NCI-H1105 treated with DMSO at 0.1 percent for 48 hours (cell line): ENCODE measurements at regions not wholly inside any gene's neighbourhood (a gene's known extent, or its start where the extent isn't known, plus 50 kb on each side); places are given as distances from the start of the nearest gene placed in this dataset.
"Not testable (repeated sequence)": the region's sequence is repeated elsewhere in the genome, so short reads cannot be mapped to it uniquely, and the experiment has no call there.

Experiments used
- DNase-seq: peaks from one replicate; lab custom pipeline; 2025; lab: John Stamatoyannopoulos, UW

DNA sequence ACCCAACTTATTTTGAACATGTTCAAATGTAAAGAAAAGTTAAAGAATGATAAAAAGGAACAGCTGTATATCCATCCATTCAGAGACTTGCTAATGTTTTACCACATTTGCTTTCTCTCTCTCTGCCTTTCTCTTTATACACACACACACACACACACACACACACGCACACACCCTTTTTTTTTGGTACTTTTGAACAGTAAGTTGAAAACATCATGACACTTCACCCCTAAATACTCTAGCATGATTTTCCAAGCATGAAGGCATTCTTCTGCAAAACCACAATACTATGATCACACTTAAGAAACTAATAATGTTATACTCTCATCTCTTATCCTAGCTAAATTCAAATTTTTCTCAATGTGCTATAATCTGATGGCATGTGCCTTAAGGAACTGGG lies 192.3 kb downstream of the UTRN start:
- DNase-seq: no peak

DNA sequence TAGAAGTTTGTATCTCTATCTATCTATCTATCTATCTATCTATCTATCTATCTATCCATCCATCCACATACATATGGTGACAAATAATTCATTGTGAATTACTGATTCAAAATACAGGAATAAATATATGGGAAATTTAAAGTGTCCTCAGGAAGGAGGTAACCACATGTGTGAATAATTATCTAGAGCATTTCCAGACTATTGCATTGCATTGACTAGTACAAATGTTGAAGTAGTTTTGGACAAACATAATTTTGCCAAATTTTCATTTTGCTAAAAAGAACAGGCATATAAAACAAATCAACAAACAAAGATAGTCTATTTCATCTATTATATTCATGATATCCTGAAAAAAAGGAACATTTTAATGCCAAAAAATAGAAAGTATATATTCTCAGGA lies 192.7 kb downstream of the UTRN start:
- no peak for DNase-seq

DNA sequence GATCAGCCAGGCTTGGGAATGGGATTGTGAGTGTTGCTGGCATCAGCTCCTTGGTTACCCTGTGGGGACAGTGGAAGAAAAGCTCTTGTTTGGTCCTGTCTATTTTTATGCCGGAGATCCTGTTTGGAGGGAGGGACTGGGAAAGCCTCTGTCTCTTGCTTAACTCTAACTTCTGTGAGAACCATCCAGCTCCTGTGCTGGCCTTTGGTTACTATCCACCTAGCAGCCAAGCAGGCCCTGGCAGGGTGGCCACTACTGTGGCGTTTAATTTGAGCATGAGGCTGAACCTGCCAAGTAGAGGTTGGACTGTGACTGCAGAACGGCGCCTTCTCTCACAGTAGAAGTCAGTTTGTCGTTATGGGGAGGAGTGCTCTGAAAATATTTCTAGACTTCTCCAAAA lies 193.3 kb downstream of the UTRN start:
- no peak for DNase-seq

DNA sequence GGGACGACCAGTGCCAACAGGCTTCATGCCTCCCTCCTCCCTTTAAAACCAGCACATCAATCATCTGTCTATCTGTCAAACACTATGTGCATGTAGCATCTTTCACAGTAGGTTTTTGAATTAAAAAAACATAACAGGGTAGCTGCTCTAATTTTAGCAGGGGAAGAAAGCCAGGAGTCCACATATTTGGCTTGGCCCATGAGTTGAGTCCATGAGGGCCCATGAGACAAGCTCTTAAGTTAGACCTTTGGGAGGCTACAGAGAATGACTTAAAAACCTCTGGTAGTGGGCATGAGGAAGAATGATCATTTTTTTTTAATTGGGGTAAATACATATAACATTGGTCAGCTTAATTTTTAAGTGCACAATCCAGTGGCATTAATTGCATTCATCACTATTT lies 194.9 kb downstream of the UTRN start:
- no peak for DNase-seq

DNA sequence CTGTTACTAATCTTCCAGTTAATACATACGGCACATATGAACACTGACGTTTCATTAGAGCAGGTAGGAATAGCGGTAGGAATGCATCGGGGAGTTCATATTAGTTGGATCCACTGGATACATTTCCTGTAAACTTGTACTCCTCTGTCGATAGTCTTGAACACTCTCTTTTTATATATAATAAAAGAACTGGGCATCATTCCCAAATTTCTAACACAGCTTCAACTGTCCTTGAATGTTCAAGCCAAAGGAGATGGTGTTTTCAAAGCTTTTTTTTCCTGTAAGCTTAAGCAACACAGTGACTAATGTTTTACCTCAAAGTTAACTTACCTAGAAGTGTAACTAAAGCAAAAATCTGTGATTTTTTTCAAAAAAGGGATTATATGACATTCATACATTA lies 195.3 kb downstream of the UTRN start:
- no peak for DNase-seq

DNA sequence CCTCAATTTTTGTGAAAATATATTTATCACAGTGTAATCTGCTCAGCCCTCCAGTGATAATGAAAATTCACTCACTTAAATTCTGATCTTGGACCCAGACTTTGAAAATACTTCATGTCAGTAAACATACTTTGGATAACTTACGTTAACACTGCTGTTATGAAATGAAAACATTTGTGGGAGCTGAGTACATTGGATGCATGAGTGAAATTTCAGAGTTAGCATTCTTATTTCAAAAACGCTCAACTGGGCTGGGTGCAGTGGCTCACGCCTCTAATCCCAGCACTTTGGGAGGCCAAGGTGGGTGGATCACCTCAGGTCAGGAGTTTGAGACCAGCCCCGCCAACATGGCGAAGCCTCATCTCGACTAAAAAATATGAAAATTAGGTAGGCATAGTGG lies 196.4 kb downstream of the UTRN start:
- DNase-seq: no peak

DNA sequence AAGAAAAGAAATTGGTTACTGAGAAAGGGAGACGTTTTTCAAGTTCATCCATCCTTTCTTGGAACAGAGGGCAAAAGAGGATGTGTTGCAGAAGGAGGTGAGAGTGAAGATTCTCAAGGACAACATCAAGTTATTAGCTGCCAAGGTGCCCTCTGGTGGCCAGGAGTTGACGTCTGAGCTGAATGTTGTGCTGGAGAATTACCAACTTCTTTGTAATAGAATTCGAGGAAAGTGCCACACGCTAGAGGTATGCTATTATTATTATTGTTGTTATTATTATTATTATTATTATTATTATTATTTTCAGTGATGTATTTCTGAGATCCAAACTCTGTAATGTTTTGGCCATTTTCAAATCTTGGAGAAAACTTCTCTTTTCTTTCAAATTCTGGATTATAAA lies 197.0 kb downstream of the UTRN start:
- peak; percentile 84 for DNase-seq

DNA sequence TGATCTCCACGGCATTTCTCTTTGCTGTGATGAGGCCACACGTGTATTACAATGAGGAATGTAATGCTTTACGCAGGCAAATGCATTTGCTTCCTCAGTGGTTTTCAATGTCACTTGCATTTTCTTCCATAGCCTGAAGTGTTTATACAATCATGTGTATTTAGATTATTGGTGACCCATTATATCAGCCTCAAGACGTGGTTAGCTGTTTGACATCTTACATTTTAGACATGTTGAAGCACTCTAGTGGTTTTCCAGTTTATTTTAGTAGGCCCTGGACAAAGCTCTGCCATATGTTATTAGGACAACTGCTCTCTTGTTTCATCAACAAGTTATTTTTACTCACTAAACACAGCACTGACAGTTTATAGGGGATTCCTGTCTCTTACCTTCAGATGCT lies 200.4 kb downstream of the UTRN start:
- DNase-seq: no peak

DNA sequence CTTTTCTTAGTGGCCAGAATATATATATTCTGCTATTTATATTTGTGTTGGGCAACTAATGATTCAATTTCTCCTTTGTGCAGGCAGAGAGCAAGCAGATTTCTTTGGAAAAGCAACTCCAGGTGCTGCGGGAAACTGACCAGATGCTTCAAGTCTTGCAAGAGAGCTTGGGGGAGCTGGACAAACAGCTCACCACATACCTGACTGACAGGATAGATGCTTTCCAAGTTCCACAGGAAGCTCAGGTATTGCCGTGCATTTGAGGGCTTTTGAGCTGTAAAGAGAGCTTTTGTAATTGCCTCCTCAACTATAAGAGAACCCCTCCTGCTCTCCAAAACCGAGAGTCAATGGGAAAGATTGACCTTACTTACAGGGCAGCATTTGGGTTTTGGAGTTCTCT lies 203.5 kb downstream of the UTRN start:
- DNase-seq: no peak

DNA sequence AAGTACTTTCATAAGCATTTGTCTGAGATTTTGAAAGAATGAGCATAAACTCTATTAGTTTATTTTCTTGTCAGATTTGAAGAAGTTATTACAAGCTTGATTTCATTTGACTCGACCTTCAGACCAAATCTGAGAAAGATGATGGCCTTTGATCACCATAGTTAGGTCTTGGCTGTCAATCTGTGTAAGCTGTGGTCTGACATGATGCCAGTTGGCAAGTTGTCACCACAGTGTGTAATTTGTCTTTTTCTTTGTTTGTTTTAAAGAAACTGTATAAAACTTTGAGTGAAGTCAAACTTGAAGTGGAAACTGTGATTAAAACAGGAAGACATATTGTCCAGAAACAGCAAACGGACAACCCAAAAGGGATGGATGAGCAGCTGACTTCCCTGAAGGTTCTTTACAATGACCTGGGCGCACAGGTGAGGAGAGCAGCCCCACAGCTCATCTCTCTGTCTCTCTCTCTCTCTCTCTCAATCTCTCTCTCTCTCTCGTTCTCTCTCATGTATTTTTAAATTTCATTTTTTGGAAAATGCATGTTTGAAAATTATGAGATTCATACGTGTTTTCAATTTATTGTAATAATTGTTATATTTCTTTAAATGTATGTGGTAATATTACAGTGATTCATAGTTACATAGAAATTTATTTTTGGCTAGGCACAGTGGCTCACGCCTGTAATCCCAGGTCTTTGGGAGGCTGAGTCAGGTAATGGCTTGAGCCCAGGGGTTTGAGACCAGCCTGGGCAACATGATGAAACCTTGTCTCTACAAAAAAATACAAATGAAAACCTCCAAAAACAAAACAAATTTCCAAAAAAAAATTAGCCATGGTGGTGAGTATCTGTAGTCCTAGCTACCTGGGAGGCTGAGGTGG lies 208.1 kb downstream of the UTRN start:
- DNase-seq: no peak

DNA sequence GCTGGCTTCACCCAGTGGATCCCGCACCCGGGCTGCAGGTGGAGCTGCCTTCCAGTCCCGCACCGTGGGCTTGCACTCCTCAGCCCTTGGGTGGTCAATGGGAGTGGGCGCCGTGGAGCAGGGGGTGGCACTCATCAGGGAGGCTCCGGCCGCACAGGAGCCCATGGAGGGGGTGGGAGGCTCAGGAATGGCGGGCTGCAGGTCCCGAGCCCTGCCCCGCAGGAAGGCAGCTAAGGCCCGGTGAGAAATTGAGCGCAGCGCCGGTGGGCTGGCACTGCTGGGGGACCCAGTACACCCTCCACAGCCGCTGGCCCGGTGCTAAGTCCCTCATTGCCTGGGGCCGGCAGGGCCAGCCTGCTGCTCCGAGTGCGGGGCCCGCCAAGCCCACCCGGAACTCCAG lies 209.9 kb downstream of the UTRN start:
- not testable (repeated sequence) for DNase-seq

DNA sequence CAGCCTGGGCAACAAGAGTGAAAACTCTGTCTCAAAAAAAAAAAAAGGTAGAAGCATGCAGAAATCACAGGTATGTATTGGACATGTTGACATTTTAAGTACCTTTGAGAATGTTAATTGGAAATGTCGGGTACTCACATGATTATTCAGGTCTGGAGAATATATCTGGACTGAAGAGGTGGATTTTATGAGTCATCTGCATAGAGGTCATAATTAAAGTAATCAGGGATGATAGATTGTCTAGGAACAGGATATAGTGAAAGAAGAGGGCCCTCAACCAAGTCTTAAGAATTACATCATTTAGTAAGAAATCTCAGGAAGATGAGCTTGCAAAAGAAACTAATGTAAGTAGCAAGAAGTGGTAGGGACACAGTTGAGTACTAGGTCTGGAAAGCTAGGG lies 212.5 kb downstream of the UTRN start:
- no peak for DNase-seq

DNA sequence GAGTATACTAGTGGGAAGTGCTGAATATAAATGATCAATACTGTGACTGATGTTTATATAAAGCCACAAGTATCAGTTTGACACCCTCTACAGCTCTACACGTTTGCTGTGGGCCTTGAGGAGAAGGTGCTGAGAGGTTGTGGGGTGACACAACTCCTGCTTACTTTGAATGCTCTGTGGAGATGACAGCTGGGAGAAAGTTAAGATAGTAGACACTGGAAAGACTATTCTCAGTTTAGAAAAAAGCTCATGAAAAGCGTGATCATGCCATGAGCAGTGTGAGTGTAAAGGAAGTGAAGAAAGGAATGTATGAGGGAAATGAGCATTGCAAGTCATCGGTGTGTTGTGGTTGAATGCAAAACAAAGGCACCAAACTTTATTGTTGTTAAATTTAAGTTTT lies 215.8 kb downstream of the UTRN start:
- DNase-seq: no peak

DNA sequence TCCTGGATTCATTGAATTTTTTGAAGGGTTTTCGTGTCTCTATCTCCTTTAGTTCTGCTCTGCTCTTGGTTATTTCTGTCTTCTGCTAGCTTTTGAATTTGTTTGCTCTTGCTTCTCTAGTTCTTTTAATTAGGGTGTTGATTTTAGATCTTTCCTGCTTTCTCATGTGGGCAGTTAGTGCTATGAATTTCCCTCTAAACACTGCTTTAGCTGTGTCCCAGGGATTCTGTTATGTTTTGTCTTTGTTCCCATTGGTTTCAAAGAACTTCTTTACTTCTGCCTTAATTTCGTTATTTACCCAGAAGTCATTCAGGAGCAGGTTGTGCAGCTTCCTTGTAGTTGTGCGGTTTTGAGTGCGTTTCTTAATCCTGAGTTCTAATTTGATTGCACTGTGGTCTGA lies 220.1 kb downstream of the UTRN start:
- DNase-seq: not testable (repeated sequence)

DNA sequence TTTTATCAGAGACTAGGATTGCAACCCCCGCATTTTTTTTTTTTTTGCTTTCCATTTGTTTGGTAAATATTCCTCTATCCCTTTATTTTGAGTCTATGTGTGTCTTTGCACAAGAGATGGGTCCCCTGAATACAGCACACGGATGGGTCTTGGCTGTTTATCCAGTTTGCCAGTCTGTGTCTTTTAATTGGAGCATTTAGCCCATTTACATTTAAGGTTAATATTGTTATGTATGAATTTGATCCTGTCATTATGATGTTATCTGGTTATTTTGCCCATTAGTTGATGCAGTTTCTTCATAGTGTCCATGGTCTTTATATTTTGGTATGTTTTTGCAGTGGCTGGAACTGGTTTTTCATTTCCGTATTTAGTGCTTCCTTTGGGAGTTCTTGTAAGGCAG lies 220.9 kb downstream of the UTRN start:
- DNase-seq: not testable (repeated sequence)

DNA sequence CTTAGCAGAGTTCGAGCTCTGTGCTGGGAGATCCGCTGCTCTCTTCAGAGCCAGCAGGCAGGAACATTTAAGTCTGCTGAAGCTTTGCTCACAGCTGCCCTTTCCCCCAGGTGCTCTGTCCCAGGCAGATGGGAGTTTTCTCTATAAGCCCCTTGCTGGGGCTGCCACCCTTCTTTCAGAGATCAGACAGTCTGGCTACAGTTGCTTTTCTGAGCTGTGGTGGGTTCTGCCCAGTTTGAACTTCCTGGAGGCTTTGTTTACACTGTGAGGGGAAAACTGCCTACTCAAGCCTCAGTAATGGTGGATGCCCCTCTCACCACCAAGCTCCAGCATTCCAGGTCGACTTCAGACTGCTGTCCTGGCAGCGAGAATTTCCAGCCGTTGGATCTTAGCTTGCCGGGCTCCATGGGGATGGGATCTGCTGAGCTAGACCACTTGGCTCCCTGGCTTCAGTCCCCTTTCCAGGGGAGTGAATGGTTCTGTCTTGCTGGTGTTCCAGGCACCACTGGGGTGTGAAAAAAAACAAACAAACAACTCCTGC lies 222.7 kb downstream of the UTRN start:
- DNase-seq: not testable (repeated sequence)

DNA sequence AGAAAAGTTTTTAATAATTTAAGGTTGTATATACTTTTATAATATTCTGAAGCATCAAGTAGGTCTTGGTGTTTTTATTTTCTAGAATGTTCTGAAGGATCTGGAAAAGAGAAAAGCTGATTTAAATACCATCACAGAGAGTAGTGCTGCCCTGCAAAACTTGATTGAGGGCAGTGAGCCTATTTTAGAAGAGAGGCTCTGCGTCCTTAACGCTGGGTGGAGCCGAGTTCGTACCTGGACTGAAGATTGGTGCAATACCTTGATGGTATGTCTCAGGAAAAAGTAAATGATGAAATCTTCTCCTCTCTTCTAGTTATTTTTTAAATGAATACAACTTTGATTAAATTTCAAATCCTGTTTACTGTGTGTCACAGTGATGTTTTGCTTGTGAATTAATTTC lies 225.7 kb downstream of the UTRN start:
- DNase-seq: no peak

DNA sequence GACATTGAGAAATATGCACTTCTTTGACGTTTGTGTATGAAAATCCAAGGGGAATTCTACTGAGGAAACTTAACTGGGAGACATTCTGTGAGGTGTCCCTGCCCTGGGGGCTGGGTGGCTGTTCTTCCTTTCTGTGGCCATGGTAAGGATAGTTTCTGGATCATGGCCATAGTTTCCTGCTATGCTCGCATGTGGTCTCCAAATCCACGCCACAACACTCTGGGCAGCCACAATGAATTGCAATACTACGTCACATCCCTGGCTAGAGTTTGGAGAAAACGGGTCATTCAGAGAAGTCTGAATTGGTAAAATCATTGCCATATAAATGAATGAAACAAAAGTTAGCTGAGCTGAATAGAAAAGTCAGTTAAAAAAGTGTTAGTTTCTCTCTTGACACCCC lies 230.6 kb downstream of the UTRN start:
- no peak for DNase-seq

DNA sequence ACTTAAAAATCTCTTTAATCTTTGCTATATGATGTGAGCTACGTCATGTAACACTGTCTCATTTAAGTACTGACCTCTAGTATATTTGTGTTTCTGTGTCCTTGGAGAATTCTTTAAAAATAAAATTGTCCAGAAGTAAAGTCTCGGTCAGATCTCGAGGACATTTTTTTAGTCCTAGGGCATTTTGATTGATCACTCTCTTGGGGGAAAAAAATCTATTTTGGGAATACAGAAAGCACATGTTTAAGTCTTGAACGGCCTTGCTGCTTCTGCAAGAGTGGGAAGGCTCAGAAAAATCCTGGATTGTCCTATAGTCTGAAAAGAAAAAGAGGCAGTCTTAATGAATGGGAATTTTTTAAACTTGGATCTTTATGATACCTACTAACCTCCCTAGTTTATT lies 234.3 kb downstream of the UTRN start:
- no peak for DNase-seq

DNA sequence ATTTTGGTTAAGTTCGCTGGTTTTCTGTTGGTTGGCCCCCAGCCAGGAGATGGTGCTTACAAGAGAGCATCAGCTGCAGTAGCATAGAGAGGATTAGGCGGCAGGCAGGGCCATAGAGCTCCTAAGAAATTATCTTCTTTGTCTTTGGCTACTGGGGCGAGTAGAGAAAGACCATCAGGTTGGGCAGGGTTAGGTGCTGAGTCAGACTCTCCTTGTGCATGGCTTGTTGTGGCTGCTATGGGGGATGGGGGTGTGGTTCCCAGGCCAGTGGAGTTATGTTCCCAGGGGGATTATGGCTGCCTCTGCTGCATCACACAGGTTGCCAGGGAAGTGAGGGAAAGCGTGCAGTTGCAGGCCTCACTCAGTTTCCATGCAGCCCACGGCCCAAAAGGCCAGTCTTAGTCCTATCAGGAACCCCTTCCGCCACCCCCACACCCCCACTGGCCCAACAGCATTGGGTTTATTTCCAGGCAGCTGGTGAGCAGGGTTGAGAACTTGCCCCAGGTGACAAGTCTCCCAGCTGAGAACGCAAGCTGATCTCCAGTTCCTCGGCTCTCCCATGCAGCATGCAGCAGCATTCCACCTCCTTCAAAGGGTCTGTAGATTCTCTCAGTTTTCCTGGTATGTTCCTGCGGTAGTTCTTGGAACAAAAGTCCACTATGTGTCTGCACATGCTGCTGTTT lies 243.7 kb downstream of the UTRN start:
- DNase-seq: no peak

DNA sequence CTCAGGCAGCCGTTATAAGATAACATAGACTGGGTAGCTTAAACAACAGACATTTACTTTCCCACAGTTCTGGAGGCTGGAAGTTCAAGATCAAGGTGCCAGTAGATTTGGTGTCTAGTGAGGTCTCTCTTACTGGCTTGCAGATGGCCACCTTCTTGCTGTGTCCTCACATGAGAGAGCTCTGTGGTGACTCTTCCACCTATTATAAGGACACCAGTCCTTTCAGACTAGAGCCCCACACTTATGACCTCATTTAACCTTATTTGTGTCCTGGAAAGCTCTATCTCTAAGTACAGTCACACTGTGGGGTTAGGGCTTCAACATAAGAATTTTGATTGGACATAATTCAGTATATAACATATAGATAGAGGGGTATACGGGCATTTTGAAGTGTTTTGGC lies 245.0 kb downstream of the UTRN start:
- DNase-seq: no peak

DNA sequence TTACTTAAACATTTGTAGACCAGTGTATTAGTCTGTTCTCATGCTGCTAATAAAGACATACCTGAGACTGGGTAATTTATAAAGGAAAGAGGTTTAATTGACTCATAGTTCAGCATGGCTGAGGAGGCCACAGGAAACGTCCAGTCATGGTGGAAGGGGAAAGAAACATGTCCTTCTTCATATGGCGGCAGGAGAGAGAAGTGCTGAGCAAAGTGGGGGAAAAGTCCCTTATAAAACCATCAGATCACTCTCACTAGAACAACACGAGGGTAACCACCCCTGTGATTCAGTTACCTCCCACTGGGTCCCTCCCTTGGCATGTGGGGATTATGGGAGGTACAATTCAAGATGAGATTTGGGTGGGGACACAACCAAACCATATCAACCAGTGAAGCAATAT lies 247.1 kb downstream of the UTRN start:
- not testable (repeated sequence) for DNase-seq

DNA sequence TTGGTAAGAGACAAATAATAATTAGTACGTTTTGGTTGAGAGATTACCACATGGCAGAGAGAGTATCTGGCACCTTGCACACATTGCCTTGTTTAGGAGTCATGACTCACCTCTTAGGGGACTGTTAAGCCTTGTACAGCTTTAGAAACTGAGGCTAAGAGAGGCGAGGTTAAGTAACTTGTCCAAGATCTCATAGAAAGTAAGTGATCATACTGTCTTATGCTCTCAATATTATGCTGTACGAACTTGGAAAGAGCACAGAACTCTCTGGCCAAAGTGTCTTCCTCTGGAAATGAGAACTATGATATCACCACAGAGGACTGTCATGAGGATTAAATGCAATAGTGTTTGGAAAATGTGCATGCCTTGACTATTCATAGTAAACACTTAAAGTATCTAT lies 249.0 kb downstream of the UTRN start:
- no peak for DNase-seq
